Transverse colon (tissue), 4 donors: ENCODE measurements at regions not wholly inside any gene's neighbourhood (a gene's known extent, or its start where the extent isn't known, plus 50 kb on each side); places are given as distances from the start of the nearest gene placed in this dataset.

Experiments
- DNase-seq: peaks from one replicate; pipeline ENCODE4 v3.0.0-alpha.2; 2019
- H3K27ac ChIP-seq, 4 donors: fragments of 200-600 bp; sonication (generic); 2 replicates each; pipeline ENCODE4 v1.5.1; 2016 to 2018; ENCODE audit warnings: inconsistent platforms in 4 of 4
- H3K27me3 ChIP-seq: fragments of 200-600 bp; sonication (generic); 2 replicates; pipeline ENCODE4 v1.5.1; 2017; ENCODE audit warnings: inconsistent platforms
- H3K36me3 ChIP-seq, 4 donors: fragments of 200-600 bp; sonication (generic); 2 replicates each; pipeline ENCODE4 v1.5.1; 2017 to 2019; ENCODE audit warnings: inconsistent platforms in 4 of 4
- H3K4me1 ChIP-seq, 4 donors: fragments of 200-600 bp; sonication (generic); 2 replicates each; pipeline ENCODE4 v1.5.1; 2017 to 2020; ENCODE audit warnings: inconsistent platforms in 4 of 4
- H3K4me3 ChIP-seq, 4 donors: fragments of 200-600 bp; sonication (generic); 1 replicate in 1 of 4; 2 replicates in 3 of 4; pipeline versions ENCODE4 v1.5.1 to v1.6.1; 2017 to 2019; ENCODE audit warnings: inconsistent platforms in 4 of 4
- H3K9me3 ChIP-seq, 2 donors: fragments of 200-600 bp; sonication (generic); 2 replicates each; pipeline ENCODE4 v1.5.1; 2017 to 2019; ENCODE audit warnings: inconsistent platforms in 2 of 2
- EP300 ChIP-seq: sonication (generic); formaldehyde crosslinking; IDR thresholded peaks from one replicate; pipeline ENCODE4 v1.6.1; 2017; ENCODE audit warnings: antibody characterized with exemption, low read depth
- POLR2A ChIP-seq: fragments of 450-650 bp; IDR thresholded peaks from one replicate; pipeline ENCODE4 v1.6.1; 2016; ENCODE audit warnings: antibody characterized with exemption, mild to moderate bottlenecking, moderate library complexity
- POLR2AphosphoS5 ChIP-seq, 3 donors: sonication (generic); formaldehyde crosslinking; IDR thresholded peaks; one replicate each; pipeline ENCODE4 v1.6.1; 2016; ENCODE audit warnings: antibody characterized with exemption in 3 of 3
- WGBS, 2 donors: methylation state at CpG; one replicate each; pipeline ENCODE4 v1.1.5; 2018; ENCODE audit warnings: low coverage in 1 of 2; 5-methylcytosine and 5-hydroxymethylcytosine counted together
- in situ Hi-C, 4 donors: fragments of 200-750 bp; cut with MboI; loops; one replicate each; pipeline versions ENCODE4 v1.15.0 to v1.15.1; 2017; ENCODE audit warnings: low sequenced_read_pairs in 3 of 4, low pct_ligation_motif_present in 1 of 4, low pct_unique_long_range_greater_than_20kb in 1 of 4
- intact Hi-C: fragments of 100-400 bp; cut with DNase I; formaldehyde crosslinking; loops from one replicate; pipeline ENCODE4 v1.15.1; 2023; ENCODE audit warnings: low total_unique reads
- TF ChIP-seq, protein P1 (sequence below), 5 experiments: fragments of 200-600 bp in 3 of 5; fragments of 450-650 bp in 2 of 5; sonication (generic) in 3 of 5; IDR thresholded peaks; 1 replicate in 2 of 5; 2 replicates in 3 of 5; pipeline ENCODE4 v1.5.1; 2016 to 2017; ENCODE audit warnings: antibody characterized with exemption in 5 of 5, inconsistent platforms in 3 of 5, mild to moderate bottlenecking in 2 of 5, moderate library complexity in 1 of 5

DNA sequence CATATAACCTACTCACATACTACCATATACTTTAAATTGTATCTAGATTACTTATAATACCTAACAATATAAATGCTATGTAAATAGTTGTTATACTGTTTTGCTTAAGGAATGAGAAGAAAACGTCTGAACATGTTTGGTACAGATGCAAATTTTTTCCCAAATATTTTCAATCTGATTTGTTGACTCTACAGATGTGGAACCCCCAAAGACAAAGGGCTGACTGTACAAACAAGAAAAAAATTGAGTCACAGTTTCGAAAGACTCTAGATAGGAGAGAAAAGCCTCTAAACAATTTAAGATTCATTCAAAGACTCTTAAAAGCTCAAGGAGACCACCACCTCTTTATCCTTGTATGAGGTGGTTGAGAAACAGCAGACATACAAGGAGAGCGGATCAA lies 142.8 kb downstream of the SLC7A11 start:
- in situ Hi-C loops = no loop called here
- no peak overlapping the region for H3K27ac ChIP-seq
- 58 to 65% methylated on average over 3 of the region's 3 CpGs for WGBS, 2 donors
- H3K9me3 ChIP-seq = no peaks in the 10 kb centered on the region
- no peaks in the 10 kb centered on the region for H3K4me1 ChIP-seq
- DNase-seq = no peak
- H3K4me3 ChIP-seq = no peak overlapping the region
- no peak for TF ChIP-seq EP300
- TF ChIP-seq POLR2A = no peak
- TF ChIP-seq POLR2AphosphoS5 (IDR thresholded peaks at IDR 0.05) = no peak
- TF ChIP-seq, protein P1, sequence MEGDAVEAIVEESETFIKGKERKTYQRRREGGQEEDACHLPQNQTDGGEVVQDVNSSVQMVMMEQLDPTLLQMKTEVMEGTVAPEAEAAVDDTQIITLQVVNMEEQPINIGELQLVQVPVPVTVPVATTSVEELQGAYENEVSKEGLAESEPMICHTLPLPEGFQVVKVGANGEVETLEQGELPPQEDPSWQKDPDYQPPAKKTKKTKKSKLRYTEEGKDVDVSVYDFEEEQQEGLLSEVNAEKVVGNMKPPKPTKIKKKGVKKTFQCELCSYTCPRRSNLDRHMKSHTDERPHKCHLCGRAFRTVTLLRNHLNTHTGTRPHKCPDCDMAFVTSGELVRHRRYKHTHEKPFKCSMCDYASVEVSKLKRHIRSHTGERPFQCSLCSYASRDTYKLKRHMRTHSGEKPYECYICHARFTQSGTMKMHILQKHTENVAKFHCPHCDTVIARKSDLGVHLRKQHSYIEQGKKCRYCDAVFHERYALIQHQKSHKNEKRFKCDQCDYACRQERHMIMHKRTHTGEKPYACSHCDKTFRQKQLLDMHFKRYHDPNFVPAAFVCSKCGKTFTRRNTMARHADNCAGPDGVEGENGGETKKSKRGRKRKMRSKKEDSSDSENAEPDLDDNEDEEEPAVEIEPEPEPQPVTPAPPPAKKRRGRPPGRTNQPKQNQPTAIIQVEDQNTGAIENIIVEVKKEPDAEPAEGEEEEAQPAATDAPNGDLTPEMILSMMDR (IDR thresholded peaks at IDR 0.05) = no peak
- no peaks in the 10 kb centered on the region for H3K27me3 ChIP-seq
- H3K36me3 ChIP-seq = no peaks in the 10 kb centered on the region
- intact Hi-C loops = no loop called here

DNA sequence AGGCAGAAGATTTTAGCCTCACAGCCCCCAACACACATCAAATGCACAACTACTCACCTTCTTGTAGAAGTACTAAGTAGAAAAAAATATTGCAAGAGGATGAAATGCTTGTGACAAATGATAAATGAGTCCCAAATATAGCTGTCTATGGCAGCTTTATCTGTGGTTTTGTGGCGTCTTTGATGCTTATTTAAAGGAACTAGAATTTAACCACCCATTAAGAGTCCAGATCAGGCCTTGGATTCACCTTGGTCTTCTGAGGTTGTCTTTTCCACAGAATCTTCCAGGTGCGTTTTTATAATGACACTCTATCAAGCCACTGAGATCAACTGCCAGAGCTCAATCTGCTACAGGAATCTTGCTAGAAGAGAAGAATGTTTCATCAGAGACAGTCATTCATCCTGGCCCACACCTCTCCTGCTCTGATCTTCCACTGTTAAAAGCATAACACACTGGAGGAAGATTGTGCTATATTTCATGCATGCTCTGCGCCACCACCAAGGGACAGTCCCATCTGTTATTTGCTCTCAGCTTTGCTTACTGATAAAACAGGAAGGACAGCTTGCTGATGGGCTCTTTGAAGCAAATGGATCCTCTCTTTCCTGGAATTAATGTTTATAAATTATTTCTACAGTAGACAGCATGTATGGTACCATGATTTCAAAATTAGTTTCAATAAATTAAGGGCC lies 144.1 kb downstream of the SLC7A11 start:
- intact Hi-C loops = no loop called here
- H3K27ac ChIP-seq = no peak overlapping the region
- H3K4me1 ChIP-seq = no peaks in the 10 kb centered on the region
- DNase-seq = no peak
- H3K4me3 ChIP-seq = no peak overlapping the region
- in situ Hi-C loops = no loop called here
- no peaks in the 10 kb centered on the region for H3K9me3 ChIP-seq
- TF ChIP-seq EP300 = no peak
- TF ChIP-seq, protein P1 (IDR thresholded peaks at IDR 0.05) = no peak
- no peak for TF ChIP-seq POLR2AphosphoS5 (IDR thresholded peaks at IDR 0.05)
- 59 to 79% methylated on average over 2 to 3 of the region's 3 CpGs for WGBS, 2 donors
- no peaks in the 10 kb centered on the region for H3K27me3 ChIP-seq
- H3K36me3 ChIP-seq = no peaks in the 10 kb centered on the region

DNA sequence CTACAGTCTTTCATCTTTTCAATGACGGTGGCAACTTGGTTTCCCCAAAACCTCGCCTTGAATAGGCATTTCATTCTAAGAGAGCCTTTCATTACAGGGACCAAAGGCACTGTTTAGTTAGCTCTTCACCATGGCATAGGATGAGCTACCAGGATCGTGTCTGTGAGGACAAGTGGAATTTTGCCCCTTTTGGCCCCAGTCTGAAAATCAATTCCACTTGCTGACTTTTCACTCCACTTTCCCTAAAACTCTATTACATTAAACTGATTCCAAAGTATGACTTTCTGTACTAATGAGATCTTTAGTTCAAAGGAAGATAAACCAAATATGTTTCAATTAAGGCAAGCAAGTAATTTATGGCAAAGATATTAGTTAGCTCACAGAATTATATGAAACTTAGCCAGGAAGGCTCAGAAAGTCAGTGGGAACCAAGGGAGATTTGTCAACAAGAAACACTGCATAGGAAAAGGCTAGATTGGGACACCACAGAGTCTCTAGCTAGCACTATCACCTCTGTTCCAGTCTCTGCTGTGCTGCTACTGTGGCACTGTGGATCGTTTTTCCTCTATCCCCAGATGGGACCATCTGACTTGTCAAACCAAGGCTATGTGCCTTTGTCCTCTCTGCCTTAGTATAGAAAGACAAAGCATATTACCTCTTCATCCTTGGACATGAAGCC lies 145.6 kb downstream of the SLC7A11 start:
- H3K4me1 ChIP-seq = no peaks in the 10 kb centered on the region
- intact Hi-C loops = no loop called here

DNA sequence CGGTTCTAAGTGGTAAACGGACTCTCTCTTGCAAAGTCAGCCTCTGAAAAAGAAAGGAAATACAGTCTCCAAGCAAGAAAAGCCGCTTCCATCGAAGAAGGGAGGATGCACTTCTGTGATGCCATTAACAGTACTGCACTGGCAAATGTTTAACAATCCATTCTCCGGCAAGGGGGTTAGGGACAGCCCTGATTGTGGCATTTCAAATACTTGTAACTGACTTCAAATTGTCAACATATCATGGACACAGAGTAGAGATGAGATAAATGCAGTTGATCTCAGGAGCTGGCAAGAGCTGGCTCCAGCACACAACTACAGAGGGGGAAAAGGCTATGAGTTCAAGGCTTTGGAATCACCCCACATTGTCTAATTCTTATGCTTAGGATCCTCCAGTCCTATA lies 146.8 kb downstream of the SLC7A11 start:
- in situ Hi-C loops = no loop called here
- DNase-seq = no peak
- no peak overlapping the region for H3K4me3 ChIP-seq
- H3K4me1 ChIP-seq = no peaks in the 10 kb centered on the region
- no peaks in the 10 kb centered on the region for H3K27me3 ChIP-seq
- intact Hi-C loops = no loop called here
- WGBS, 2 donors = 86 to 89% methylated on average over 2 to 5 of the region's 5 CpGs
- H3K27ac ChIP-seq = no peak overlapping the region
- no peaks in the 10 kb centered on the region for H3K9me3 ChIP-seq
- H3K36me3 ChIP-seq = no peaks in the 10 kb centered on the region
- TF ChIP-seq POLR2AphosphoS5 (IDR thresholded peaks at IDR 0.05) = no peak
- TF ChIP-seq, protein P1 (IDR thresholded peaks at IDR 0.05) = no peak
- no peak for TF ChIP-seq EP300
- TF ChIP-seq POLR2A = no peak

More for the DNA sequence above, 145.6 kb downstream of the SLC7A11 start:
- Histone ChIP-seq H3K27me3 (no peaks in the 10 kb centered on the region), H3K27ac (no peak overlapping the region), H3K9me3 (no peaks in the 10 kb centered on the region), H3K4me3 (no peak overlapping the region), H3K36me3 (no peaks in the 10 kb centered on the region)
- WGBS, 2 donors = 92 to 94% methylated on average over 3 to 4 of the region's 4 CpGs
- DNase-seq = no peak
- in situ Hi-C loops = no loop called here
- no peak for TF ChIP-seq EP300
